ENCODE measurements at regions not wholly inside any gene's neighbourhood (a gene's known extent, or its start where the extent isn't known, plus 50 kb on each side); places are given as distances from the start of the nearest gene placed in this dataset.

- no peak for DNase-seq
Observed at GRCh38 chr6:14934013-14934412, 311.9 kb upstream of the JARID2 start.

GRCh38 chr6:14934844-14935243 is 311.0 kb upstream of the JARID2 start:
- DNase-seq = no peak

- DNase-seq = no peak
Observed at GRCh38 chr6:14936861-14937260, 309.0 kb upstream of the JARID2 start.

GRCh38 chr6:14943116-14943515 is 302.8 kb upstream of the JARID2 start:
- no peak for DNase-seq

GRCh38 chr6:14944593-14944992 is 301.3 kb upstream of the JARID2 start:
- DNase-seq = no peak

- no peak for DNase-seq
Observed at GRCh38 chr6:14945461-14946185, 300.2 kb upstream of the JARID2 start.

GRCh38 chr6:14946753-14947152 is 299.1 kb upstream of the JARID2 start:
- DNase-seq = no peak

- no peak for DNase-seq
Observed at GRCh38 chr6:14948586-14949245, 297.2 kb upstream of the JARID2 start.

- no peak for DNase-seq
Observed at GRCh38 chr6:14950103-14950969, 295.5 kb upstream of the JARID2 start.

GRCh38 chr6:14950970-14951276 is 294.9 kb upstream of the JARID2 start:
- no peak for DNase-seq

GRCh38 chr6:14951704-14952103 is 294.2 kb upstream of the JARID2 start:
- DNase-seq = no peak

- DNase-seq = no peak
Observed at GRCh38 chr6:14953836-14954235, 292.0 kb upstream of the JARID2 start.

- DNase-seq = no peak
Observed at GRCh38 chr6:14957355-14958059, 288.4 kb upstream of the JARID2 start.

GRCh38 chr6:14959324-14959885 is 286.5 kb upstream of the JARID2 start:
- no peak for DNase-seq

- DNase-seq = no peak
Observed at GRCh38 chr6:14964556-14965270, 281.2 kb upstream of the JARID2 start.

- no peak for DNase-seq
Observed at GRCh38 chr6:14965424-14966075, 280.3 kb upstream of the JARID2 start.

GRCh38 chr6:14966096-14966905 is 279.6 kb upstream of the JARID2 start:
- DNase-seq = no peak

GRCh38 chr6:14966906-14967711 is 278.8 kb upstream of the JARID2 start:
- no peak for DNase-seq

GRCh38 chr6:14968056-14968637 is 277.7 kb upstream of the JARID2 start:
- no peak for DNase-seq
